ENCODE measurements at regions not wholly inside any gene's neighbourhood (a gene's known extent, or its start where the extent isn't known, plus 50 kb on each side); places are given as distances from the start of the nearest gene placed in this dataset.

- Histone ChIP-seq H3K9me3 (replicated peaks; ENCODE audit: control insufficient read depth, insufficient read depth, low read length) (no peaks in the 10 kb centered on the region), H4K20me1 (replicated peaks; ENCODE audit: control insufficient read depth, extremely low read depth, insufficient read depth, low read length) (no peaks in the 10 kb centered on the region), H2AFZ (ENCODE audit: low read depth, low read length) (no peak overlapping the region), H3K9ac (replicated peaks; ENCODE audit: extremely low read depth, insufficient read depth, low read length) (no peak overlapping the region), H3K27me3 (ENCODE audit: control insufficient read depth in 2 of 2, insufficient read depth in 2 of 2, low read length in 2 of 2) (no peaks in the 10 kb centered on the region), H3K4me1 (ENCODE audit: control insufficient read depth, extremely low read depth, insufficient read depth, low read length) (no peaks in the 10 kb centered on the region), H3K4me3 (replicated peaks in 1 of 3; ENCODE audit: insufficient read depth in 1 of 3, low read depth in 1 of 3, low read length in 3 of 3) (no peak overlapping the region), H3K4me2 (ENCODE audit: insufficient read depth, low read length) (no peak overlapping the region), H3K36me3 (ENCODE audit: control insufficient read depth in 2 of 2, extremely low read depth in 1 of 2, insufficient read depth in 2 of 2, low read length in 2 of 2) (no peaks in the 10 kb centered on the region), H3K27ac (ENCODE audit: insufficient read depth, low read depth, low read length) (no peak overlapping the region), H3K9me1 (replicated peaks; ENCODE audit: control insufficient read depth, extremely low read depth, insufficient read depth, low read length) (no peaks in the 10 kb centered on the region), H3K79me2 (ENCODE audit: control insufficient read depth, insufficient read depth, low read length) (no peaks in the 10 kb centered on the region)
- dilution Hi-C loops (cut with MboI; ENCODE audit: extremely low pct_ligation_motif_present, low sequenced_read_pairs) (no loop called here), intact Hi-C loops (cut with micrococcal nuclease) (no loop called here)
- POLR2A ChIA-PET, result no interaction called here
- DNase-seq (ENCODE audit: low read depth, low spot score), result no peak
- BruUV-seq (replicated peaks), result no TSS peak
- no peak for FAIRE-seq
- TF ChIP-seq JUN (IDR thresholded peaks at IDR 0.05; ENCODE audit: borderline replicate concordance, insufficient read depth, insufficient read length, low read depth), result no peak
- TF ChIP-seq MYC (IDR thresholded peaks at IDR 0.05; ENCODE audit: low read depth, low read length), result no peak
- TF ChIP-seq FOS (IDR thresholded peaks at IDR 0.05; ENCODE audit: borderline replicate concordance, insufficient read depth, low read length), result no peak
- TF ChIP-seq POLR2AphosphoS5 (IDR thresholded peaks at IDR 0.05; ENCODE audit: insufficient read depth, low read depth, low read length), result no peak
- no peak for TF ChIP-seq MAX (IDR thresholded peaks at IDR 0.05; ENCODE audit: insufficient read depth, insufficient read length)
- TF ChIP-seq GATA2 (IDR thresholded peaks at IDR 0.05; ENCODE audit: insufficient read depth, insufficient read length, low read depth, low read length), result no peak
- CTCF ChIA-PET, result interaction anchor here (1.1 kb wide), 1 partner anchor 14 kb away, joined by 4 read pairs; no protein-coding TSS in a partner anchor
Measured at GRCh38 chr16:80449392-80449791, 91.4 kb upstream of the DYNLRB2 start.

- H3K4me2 ChIP-seq (ENCODE audit: insufficient read depth, low read length), result no peak overlapping the region
- H3K36me3 ChIP-seq (ENCODE audit: control insufficient read depth in 2 of 2, extremely low read depth in 1 of 2, insufficient read depth in 2 of 2, low read length in 2 of 2), result no peaks in the 10 kb centered on the region
- H3K4me1 ChIP-seq (ENCODE audit: control insufficient read depth, extremely low read depth, insufficient read depth, low read length), result no peaks in the 10 kb centered on the region
- POLR2A ChIA-PET, result no interaction called here
- TF ChIP-seq CTCF (IDR thresholded peaks at IDR 0.05; ENCODE audit: extremely low read depth in 1 of 2, insufficient read depth in 1 of 2, low read depth in 1 of 2, low read length in 2 of 2), result no peak
- no peak for TF ChIP-seq FOS (IDR thresholded peaks at IDR 0.05; ENCODE audit: borderline replicate concordance, insufficient read depth, low read length)
- TF ChIP-seq POLR2AphosphoS5 (IDR thresholded peaks at IDR 0.05; ENCODE audit: insufficient read depth, low read depth, low read length), result no peak
- TF ChIP-seq GATA2 (IDR thresholded peaks at IDR 0.05; ENCODE audit: insufficient read depth, insufficient read length, low read depth, low read length), result no peak
- TF ChIP-seq MYC (IDR thresholded peaks at IDR 0.05; ENCODE audit: low read depth, low read length), result no peak
- TF ChIP-seq JUN (IDR thresholded peaks at IDR 0.05; ENCODE audit: borderline replicate concordance, insufficient read depth, insufficient read length, low read depth), result no peak
- TF ChIP-seq MAX (IDR thresholded peaks at IDR 0.05; ENCODE audit: insufficient read depth, insufficient read length), result no peak
- TF ChIP-seq EZH2 (IDR thresholded peaks at IDR 0.05; ENCODE audit: borderline replicate concordance, low read depth, low read length, severe bottlenecking), result no peak
- TF ChIP-seq POLR2A (IDR thresholded peaks at IDR 0.05; ENCODE audit: low read depth, low read length), result no peak
- H4K20me1 ChIP-seq (replicated peaks; ENCODE audit: control insufficient read depth, extremely low read depth, insufficient read depth, low read length), result no peaks in the 10 kb centered on the region
- DNase-seq (ENCODE audit: low read depth, low spot score), result no peak
- CTCF ChIA-PET, result no interaction called here
- FAIRE-seq, result no peak
- H3K27ac ChIP-seq (ENCODE audit: insufficient read depth, low read depth, low read length), result no peak overlapping the region
- BruUV-seq (replicated peaks), result no TSS peak
- H3K79me2 ChIP-seq (ENCODE audit: control insufficient read depth, insufficient read depth, low read length), result no peaks in the 10 kb centered on the region
- H2AFZ ChIP-seq (ENCODE audit: low read depth, low read length), result no peak overlapping the region
- intact Hi-C loops (cut with micrococcal nuclease), result no loop called here
- no peak overlapping the region for H3K4me3 ChIP-seq (replicated peaks in 1 of 3; ENCODE audit: insufficient read depth in 1 of 3, low read depth in 1 of 3, low read length in 3 of 3)
- H3K9me3 ChIP-seq (replicated peaks; ENCODE audit: control insufficient read depth, insufficient read depth, low read length), result no peaks in the 10 kb centered on the region
- no peaks in the 10 kb centered on the region for H3K9me1 ChIP-seq (replicated peaks; ENCODE audit: control insufficient read depth, extremely low read depth, insufficient read depth, low read length)
- H3K9ac ChIP-seq (replicated peaks; ENCODE audit: extremely low read depth, insufficient read depth, low read length), result no peak overlapping the region
- H3K27me3 ChIP-seq (ENCODE audit: control insufficient read depth in 2 of 2, insufficient read depth in 2 of 2, low read length in 2 of 2), result no peaks in the 10 kb centered on the region
- dilution Hi-C loops (cut with MboI; ENCODE audit: extremely low pct_ligation_motif_present, low sequenced_read_pairs), result no loop called here
Measured at GRCh38 chr16:80447241-80447640, 93.6 kb upstream of the DYNLRB2 start.

All from endothelial cell of umbilical vein (primary cell).